Mononuclear cell (primary cell): ENCODE measurements at regions not wholly inside any gene's neighbourhood (a gene's known extent, or its start where the extent isn't known, plus 50 kb on each side); places are given as distances from the start of the nearest gene placed in this dataset.
"Not testable (repeated sequence)": the region's sequence is repeated elsewhere in the genome, so short reads cannot be mapped to it uniquely, and the experiment has no call there.

ENCODE experiments used
- H3K27me3 ChIP-seq: 2 replicates; pipeline ENCODE4 v1.6.0; 2011; ENCODE audit warnings: low read length, control low read depth; ENCODE audit not compliant: insufficient read depth
- H3K4me1 ChIP-seq: 2 replicates; pipeline ENCODE4 v1.5.1; 2011; ENCODE audit warnings: mild to moderate bottlenecking, low read length, control low read depth; ENCODE audit not compliant: insufficient read depth
- H3K4me3 ChIP-seq: 2 replicates; pipeline ENCODE4 v1.5.1; 2011; ENCODE audit warnings: mild to moderate bottlenecking, low read length, moderate library complexity
- H3K9me3 ChIP-seq: 2 replicates; pipeline ENCODE4 v1.5.1; 2011; ENCODE audit warnings: low read depth, mild to moderate bottlenecking, control low read depth, low read length

GRCh38 chr3:198096015-198096414, 136.0 kb downstream of the LMLN start:
- H3K9me3 ChIP-seq = no peaks in the 10 kb centered on the region
- peaks cover 25% of the 10 kb centered on the region for H3K27me3 ChIP-seq
- H3K4me1 ChIP-seq = no peaks in the 10 kb centered on the region
- no peak overlapping the region for H3K4me3 ChIP-seq

GRCh38 chr3:198097048-198097447, 137.0 kb downstream of the LMLN start:
- Histone ChIP-seq H3K4me1 (no peaks in the 10 kb centered on the region), H3K4me3 (no peak overlapping the region), H3K9me3 (no peaks in the 10 kb centered on the region), H3K27me3 (peaks cover 23% of the 10 kb centered on the region)

GRCh38 chr3:198098661-198099081, 138.7 kb downstream of the LMLN start:
- not testable (repeated sequence) for H3K4me3 ChIP-seq

GRCh38 chr3:198103070-198103469, 143.1 kb downstream of the LMLN start:
- H3K4me3 ChIP-seq, H3K27me3 ChIP-seq, H3K9me3 ChIP-seq: not testable (repeated sequence)
- H3K4me1 ChIP-seq = peaks cover 11% of the 10 kb centered on the region

More at GRCh38 chr3:198098661-198099081, 138.7 kb downstream of the LMLN start:
- not testable (repeated sequence) for H3K4me1 ChIP-seq, H3K9me3 ChIP-seq
- H3K27me3 ChIP-seq = peaks cover 11% of the 10 kb centered on the region

GRCh38 chr3:198106265-198106664, 146.2 kb downstream of the LMLN start:
- peaks cover 12% of the 10 kb centered on the region for H3K27me3 ChIP-seq
- H3K4me3 ChIP-seq = no peak overlapping the region
- H3K4me1 ChIP-seq = peaks cover 11% of the 10 kb centered on the region
- no peaks in the 10 kb centered on the region for H3K9me3 ChIP-seq

GRCh38 chr3:198107840-198108734, 148.1 kb downstream of the LMLN start:
- Histone ChIP-seq H3K4me3 (no peak overlapping the region), H3K4me1 (peaks cover 12% of the 10 kb centered on the region), H3K9me3 (no peaks in the 10 kb centered on the region), H3K27me3 (peaks cover 30% of the 10 kb centered on the region)

GRCh38 chr3:198109883-198110282, 149.9 kb downstream of the LMLN start:
- peaks cover 22% of the 10 kb centered on the region for H3K4me1 ChIP-seq
- H3K9me3 ChIP-seq = no peaks in the 10 kb centered on the region
- H3K4me3 ChIP-seq = no peak overlapping the region
- peaks cover 48% of the 10 kb centered on the region for H3K27me3 ChIP-seq

GRCh38 chr3:198112031-198112430, 152.0 kb downstream of the LMLN start:
- Histone ChIP-seq H3K4me1 (peaks cover 11% of the 10 kb centered on the region), H3K27me3 (peaks cover 60% of the 10 kb centered on the region), H3K4me3 (no peak overlapping the region), H3K9me3 (no peaks in the 10 kb centered on the region)

GRCh38 chr3:198113206-198114053, 153.4 kb downstream of the LMLN start:
- Histone ChIP-seq H3K4me1 (peaks cover 11% of the 10 kb centered on the region), H3K9me3 (no peaks in the 10 kb centered on the region), H3K4me3 (no peak overlapping the region), H3K27me3 (peaks cover 60% of the 10 kb centered on the region)

GRCh38 chr3:198114516-198114915, 154.5 kb downstream of the LMLN start:
- H3K9me3 ChIP-seq, H3K4me3 ChIP-seq: not testable (repeated sequence)
- peaks cover 11% of the 10 kb centered on the region for H3K4me1 ChIP-seq
- H3K27me3 ChIP-seq = peaks cover 60% of the 10 kb centered on the region

- H3K9me3 ChIP-seq, H3K27me3 ChIP-seq, H3K4me3 ChIP-seq, H3K4me1 ChIP-seq: not testable (repeated sequence)
Observed at GRCh38 chr3:198122184-198122583, 162.2 kb downstream of the LMLN start.

- not testable (repeated sequence) for H3K27me3 ChIP-seq, H3K4me3 ChIP-seq, H3K4me1 ChIP-seq, H3K9me3 ChIP-seq
Observed at GRCh38 chr3:198137038-198137835, 177.2 kb downstream of the LMLN start.

GRCh38 chr3:198138205-198138604, 178.2 kb downstream of the LMLN start:
- H3K9me3 ChIP-seq, H3K4me1 ChIP-seq, H3K4me3 ChIP-seq, H3K27me3 ChIP-seq: not testable (repeated sequence)

- not testable (repeated sequence) for H3K4me3 ChIP-seq, H3K9me3 ChIP-seq, H3K27me3 ChIP-seq, H3K4me1 ChIP-seq
Observed at GRCh38 chr3:198139037-198139436, 179.0 kb downstream of the LMLN start.
